ENCODE measurements at regions not wholly inside any gene's neighbourhood (a gene's known extent, or its start where the extent isn't known, plus 50 kb on each side); places are given as distances from the start of the nearest gene placed in this dataset.
"Not testable (repeated sequence)": the region's sequence is repeated elsewhere in the genome, so short reads cannot be mapped to it uniquely, and the experiment has no call there.

GRCh38 chr2:184041077-184041476 is 557.3 kb upstream of the ZNF804A start:
- TF ChIP-seq CTCF (conservative IDR thresholded peaks at IDR 0.05; ENCODE audit: low read depth, low read length), result no peak
- peak; percentile 44 for DNase-seq (ENCODE audit: low read depth)
- H3K4me3 ChIP-seq (ENCODE audit: low read depth, low read length), result no peak overlapping the region

GRCh38 chr2:184041777-184042176 is 556.6 kb upstream of the ZNF804A start:
- no peak for TF ChIP-seq CTCF (conservative IDR thresholded peaks at IDR 0.05; ENCODE audit: low read depth, low read length)
- H3K4me3 ChIP-seq (ENCODE audit: low read depth, low read length), result no peak overlapping the region
- no peak for DNase-seq (ENCODE audit: low read depth)

GRCh38 chr2:184047536-184047935 is 550.8 kb upstream of the ZNF804A start:
- no peak for DNase-seq (ENCODE audit: low read depth)
- no peak overlapping the region for H3K4me3 ChIP-seq (ENCODE audit: low read depth, low read length)
- no peak for TF ChIP-seq CTCF (conservative IDR thresholded peaks at IDR 0.05; ENCODE audit: low read depth, low read length)

GRCh38 chr2:184049566-184049965 is 548.8 kb upstream of the ZNF804A start:
- H3K4me3 ChIP-seq (ENCODE audit: low read depth, low read length), result no peak overlapping the region
- DNase-seq (ENCODE audit: low read depth), result no peak
- no peak for TF ChIP-seq CTCF (conservative IDR thresholded peaks at IDR 0.05; ENCODE audit: low read depth, low read length)

- H3K4me3 ChIP-seq (ENCODE audit: low read depth, low read length), result no peak overlapping the region
- TF ChIP-seq CTCF (conservative IDR thresholded peaks at IDR 0.05; ENCODE audit: low read depth, low read length), result no peak
- no peak for DNase-seq (ENCODE audit: low read depth)
These were observed 545.0 kb upstream of the ZNF804A start for GRCh38 chr2:184053326-184053725.

- not testable (repeated sequence) for DNase-seq (ENCODE audit: low read depth); H3K4me3 ChIP-seq (ENCODE audit: low read depth, low read length)
These were observed 543.9 kb upstream of the ZNF804A start for GRCh38 chr2:184054419-184054818.

GRCh38 chr2:184057910-184058309 is 540.4 kb upstream of the ZNF804A start:
- no peak for DNase-seq (ENCODE audit: low read depth)
- no peak for TF ChIP-seq CTCF (conservative IDR thresholded peaks at IDR 0.05; ENCODE audit: low read depth, low read length)
- no peak overlapping the region for H3K4me3 ChIP-seq (ENCODE audit: low read depth, low read length)

- DNase-seq (ENCODE audit: low read depth), result not testable (repeated sequence)
These were observed 538.1 kb upstream of the ZNF804A start for GRCh38 chr2:184060268-184060667.

More at GRCh38 chr2:184060268-184060667, 538.1 kb upstream of the ZNF804A start:
- not testable (repeated sequence) for H3K4me3 ChIP-seq (ENCODE audit: low read depth, low read length)

Measured in choroid plexus epithelial cell (primary cell).